HG03175 (cell line): ENCODE measurements at regions not wholly inside any gene's neighbourhood (a gene's known extent, or its start where the extent isn't known, plus 50 kb on each side); places are given as distances from the start of the nearest gene placed in this dataset.

ENCODE experiments used
- ATAC-seq: cut with Tn5 transposase; IDR thresholded peaks from one replicate; pipeline ENCODE4 v1.9.1; 2021; ENCODE audit warnings: mild to moderate bottlenecking, moderate library complexity; ENCODE audit not compliant: unreplicated experiment

GRCh38 chr13:87872813-87873212 lies 201.6 kb downstream of the SLITRK5 start:
- no peak for ATAC-seq

- no peak for ATAC-seq
Measured at GRCh38 chr13:87877477-87877876, 206.3 kb downstream of the SLITRK5 start.

GRCh38 chr13:87878706-87879105 lies 207.5 kb downstream of the SLITRK5 start:
- ATAC-seq: no peak

- ATAC-seq: no peak
Measured at GRCh38 chr13:87884884-87885283, 213.7 kb downstream of the SLITRK5 start.

- ATAC-seq: no peak
Measured at GRCh38 chr13:87887459-87888123, 216.4 kb downstream of the SLITRK5 start.

GRCh38 chr13:87889254-87889653 lies 218.1 kb downstream of the SLITRK5 start:
- no peak for ATAC-seq

- ATAC-seq: no peak
Measured at GRCh38 chr13:87893186-87893585, 222.0 kb downstream of the SLITRK5 start.

- no peak for ATAC-seq
Measured at GRCh38 chr13:87894059-87894458, 222.9 kb downstream of the SLITRK5 start.

GRCh38 chr13:87903553-87903952 lies 232.4 kb downstream of the SLITRK5 start:
- ATAC-seq: no peak

- ATAC-seq: no peak
Measured at GRCh38 chr13:87906411-87906810, 235.2 kb downstream of the SLITRK5 start.

- ATAC-seq: no peak
Measured at GRCh38 chr13:87907202-87907601, 236.0 kb downstream of the SLITRK5 start.

- no peak for ATAC-seq
Measured at GRCh38 chr13:87919956-87920355, 248.8 kb downstream of the SLITRK5 start.

- no peak for ATAC-seq
Measured at GRCh38 chr13:87923753-87924152, 252.6 kb downstream of the SLITRK5 start.

GRCh38 chr13:87925006-87925405 lies 253.8 kb downstream of the SLITRK5 start:
- no peak for ATAC-seq

- ATAC-seq: no peak
Measured at GRCh38 chr13:87940776-87941175, 269.6 kb downstream of the SLITRK5 start.

GRCh38 chr13:87941226-87941625 lies 270.1 kb downstream of the SLITRK5 start:
- no peak for ATAC-seq

- ATAC-seq: no peak
Measured at GRCh38 chr13:87942205-87942604, 271.0 kb downstream of the SLITRK5 start.

- no peak for ATAC-seq
Measured at GRCh38 chr13:87944038-87944437, 272.9 kb downstream of the SLITRK5 start.

- no peak for ATAC-seq
Measured at GRCh38 chr13:87952377-87952776, 281.2 kb downstream of the SLITRK5 start.

- ATAC-seq: no peak
Measured at GRCh38 chr13:87953381-87953780, 282.2 kb downstream of the SLITRK5 start.

- no peak for ATAC-seq
Measured at GRCh38 chr13:87954091-87954490, 282.9 kb downstream of the SLITRK5 start.

- ATAC-seq: no peak
Measured at GRCh38 chr13:87961546-87961945, 290.4 kb downstream of the SLITRK5 start.

GRCh38 chr13:87972568-87972967 lies 301.4 kb downstream of the SLITRK5 start:
- no peak for ATAC-seq
